ENCODE measurements at regions not wholly inside any gene's neighbourhood (a gene's known extent, or its start where the extent isn't known, plus 50 kb on each side); places are given as distances from the start of the nearest gene placed in this dataset.
"Not testable (repeated sequence)": the region's sequence is repeated elsewhere in the genome, so short reads cannot be mapped to it uniquely, and the experiment has no call there.

DNA sequence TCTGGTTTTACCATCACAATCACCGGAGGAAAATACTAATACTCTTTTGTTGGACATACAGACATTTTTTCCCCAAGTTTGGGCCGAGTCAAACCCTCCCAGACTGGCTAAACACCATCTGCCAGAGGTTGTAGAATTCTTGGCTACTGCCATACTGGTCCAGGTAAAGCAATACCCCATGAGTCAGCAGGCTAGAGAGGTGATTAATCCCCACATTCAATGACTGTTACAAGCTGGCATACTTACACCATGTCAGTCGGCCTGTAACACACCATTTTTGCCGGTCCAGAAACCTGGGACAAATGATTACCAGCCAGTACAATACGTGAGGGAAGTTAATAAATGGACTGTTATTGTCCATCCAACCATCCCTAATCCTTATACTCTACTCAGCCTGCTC lies 923.9 kb upstream of the AMELY start:
- in situ Hi-C loops (cut with MboI; ENCODE audit: low sequenced_read_pairs, unreplicated experiment) = no loop called here
- no peak for DNase-seq (ENCODE audit: low spot score)
- TF ChIP-seq, protein P1, sequence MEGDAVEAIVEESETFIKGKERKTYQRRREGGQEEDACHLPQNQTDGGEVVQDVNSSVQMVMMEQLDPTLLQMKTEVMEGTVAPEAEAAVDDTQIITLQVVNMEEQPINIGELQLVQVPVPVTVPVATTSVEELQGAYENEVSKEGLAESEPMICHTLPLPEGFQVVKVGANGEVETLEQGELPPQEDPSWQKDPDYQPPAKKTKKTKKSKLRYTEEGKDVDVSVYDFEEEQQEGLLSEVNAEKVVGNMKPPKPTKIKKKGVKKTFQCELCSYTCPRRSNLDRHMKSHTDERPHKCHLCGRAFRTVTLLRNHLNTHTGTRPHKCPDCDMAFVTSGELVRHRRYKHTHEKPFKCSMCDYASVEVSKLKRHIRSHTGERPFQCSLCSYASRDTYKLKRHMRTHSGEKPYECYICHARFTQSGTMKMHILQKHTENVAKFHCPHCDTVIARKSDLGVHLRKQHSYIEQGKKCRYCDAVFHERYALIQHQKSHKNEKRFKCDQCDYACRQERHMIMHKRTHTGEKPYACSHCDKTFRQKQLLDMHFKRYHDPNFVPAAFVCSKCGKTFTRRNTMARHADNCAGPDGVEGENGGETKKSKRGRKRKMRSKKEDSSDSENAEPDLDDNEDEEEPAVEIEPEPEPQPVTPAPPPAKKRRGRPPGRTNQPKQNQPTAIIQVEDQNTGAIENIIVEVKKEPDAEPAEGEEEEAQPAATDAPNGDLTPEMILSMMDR (IDR thresholded peaks at IDR 0.05; ENCODE audit: borderline replicate concordance, control extremely low read depth, extremely low read depth, insufficient read depth, missing control alignments) = no peak

DNA sequence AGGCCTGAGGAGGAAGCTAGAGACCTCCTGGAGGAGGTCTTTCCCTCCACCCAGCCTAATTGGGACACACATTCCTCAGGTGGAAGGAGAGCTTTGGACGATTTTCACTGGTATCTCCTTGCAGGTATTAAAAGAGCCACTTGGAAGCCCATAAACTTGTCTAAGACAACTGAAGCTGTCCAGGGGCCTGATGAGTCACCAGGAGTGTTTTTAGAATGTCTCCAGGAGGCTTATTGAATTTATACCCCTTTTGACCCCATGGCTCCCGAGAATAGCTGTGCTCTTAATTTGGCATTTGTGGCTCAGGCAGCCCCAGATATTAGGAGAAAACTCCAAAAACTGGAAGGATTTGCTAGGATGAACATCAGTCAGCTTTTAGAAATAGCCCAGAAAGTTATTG lies 922.7 kb upstream of the AMELY start:
- in situ Hi-C loops (cut with MboI; ENCODE audit: low sequenced_read_pairs, unreplicated experiment) = no loop called here
- DNase-seq (ENCODE audit: low spot score) = no peak
- TF ChIP-seq, protein P1 (IDR thresholded peaks at IDR 0.05; ENCODE audit: borderline replicate concordance, control extremely low read depth, extremely low read depth, insufficient read depth, missing control alignments) = no peak

DNA sequence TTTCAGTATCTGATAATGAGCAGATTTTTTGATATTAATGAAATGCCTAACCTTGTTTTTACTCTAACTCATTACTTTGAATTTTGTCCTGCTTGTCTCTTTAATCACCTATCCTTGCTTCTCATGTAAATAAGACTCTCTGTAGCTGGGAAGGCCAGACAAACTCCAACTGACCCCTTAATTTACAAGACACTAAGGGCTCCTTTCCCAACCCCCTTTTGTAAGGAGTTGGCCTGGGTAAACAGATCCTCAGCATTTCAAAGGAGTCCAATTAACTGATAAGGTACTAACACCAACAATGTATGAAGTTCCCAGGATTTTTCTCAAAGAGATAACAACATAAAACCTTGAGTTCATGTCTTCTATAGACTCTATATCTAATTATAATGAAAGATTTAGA lies 919.3 kb upstream of the AMELY start:
- DNase-seq (ENCODE audit: low spot score); in situ Hi-C loops (cut with MboI; ENCODE audit: low sequenced_read_pairs, unreplicated experiment): not testable (repeated sequence)

DNA sequence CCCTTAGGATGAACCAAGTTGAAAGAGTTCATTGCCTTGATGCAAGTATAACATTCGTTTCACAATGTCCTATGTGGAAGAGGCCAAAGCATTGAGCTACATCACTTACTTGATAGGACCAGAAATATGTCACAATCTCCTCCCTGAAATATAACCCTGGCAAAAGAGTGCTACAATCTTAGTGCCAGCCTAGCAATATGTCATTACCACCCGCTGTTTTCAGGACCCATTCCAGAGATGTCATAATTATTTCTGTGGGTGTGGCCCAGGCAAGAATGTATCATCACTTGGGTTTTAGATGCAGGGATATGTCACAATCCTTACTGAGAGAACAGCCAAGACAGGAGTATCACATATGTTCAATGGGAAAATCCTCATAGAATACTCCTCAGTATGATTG lies 915.0 kb upstream of the AMELY start:
- TF ChIP-seq, protein P1 (IDR thresholded peaks at IDR 0.05; ENCODE audit: borderline replicate concordance, control extremely low read depth, extremely low read depth, insufficient read depth, missing control alignments) = no peak
- DNase-seq (ENCODE audit: low spot score) = no peak
- in situ Hi-C loops (cut with MboI; ENCODE audit: low sequenced_read_pairs, unreplicated experiment) = no loop called here

DNA sequence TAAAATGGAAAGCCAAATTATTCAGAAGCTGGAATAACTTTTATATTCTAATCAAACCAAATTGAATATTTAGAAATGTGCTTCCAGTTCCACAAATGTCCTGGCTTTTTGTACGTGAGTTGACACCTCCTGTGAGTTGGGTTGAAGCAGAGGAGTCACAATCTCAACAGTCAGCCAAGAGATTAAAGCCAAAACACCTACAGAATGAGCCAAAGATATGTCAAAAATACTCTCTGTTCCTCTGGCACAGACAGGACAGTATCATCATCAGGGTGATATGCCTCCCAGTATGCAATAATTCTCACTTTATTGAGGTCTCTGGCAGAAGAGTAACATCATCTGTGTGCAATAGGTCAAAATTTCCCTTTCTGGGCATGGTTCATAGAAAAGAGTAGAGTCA lies 914.3 kb upstream of the AMELY start:
- in situ Hi-C loops (cut with MboI; ENCODE audit: low sequenced_read_pairs, unreplicated experiment) = no loop called here
- TF ChIP-seq, protein P1 (IDR thresholded peaks at IDR 0.05; ENCODE audit: borderline replicate concordance, control extremely low read depth, extremely low read depth, insufficient read depth, missing control alignments) = no peak
- DNase-seq (ENCODE audit: low spot score) = no peak

DNA sequence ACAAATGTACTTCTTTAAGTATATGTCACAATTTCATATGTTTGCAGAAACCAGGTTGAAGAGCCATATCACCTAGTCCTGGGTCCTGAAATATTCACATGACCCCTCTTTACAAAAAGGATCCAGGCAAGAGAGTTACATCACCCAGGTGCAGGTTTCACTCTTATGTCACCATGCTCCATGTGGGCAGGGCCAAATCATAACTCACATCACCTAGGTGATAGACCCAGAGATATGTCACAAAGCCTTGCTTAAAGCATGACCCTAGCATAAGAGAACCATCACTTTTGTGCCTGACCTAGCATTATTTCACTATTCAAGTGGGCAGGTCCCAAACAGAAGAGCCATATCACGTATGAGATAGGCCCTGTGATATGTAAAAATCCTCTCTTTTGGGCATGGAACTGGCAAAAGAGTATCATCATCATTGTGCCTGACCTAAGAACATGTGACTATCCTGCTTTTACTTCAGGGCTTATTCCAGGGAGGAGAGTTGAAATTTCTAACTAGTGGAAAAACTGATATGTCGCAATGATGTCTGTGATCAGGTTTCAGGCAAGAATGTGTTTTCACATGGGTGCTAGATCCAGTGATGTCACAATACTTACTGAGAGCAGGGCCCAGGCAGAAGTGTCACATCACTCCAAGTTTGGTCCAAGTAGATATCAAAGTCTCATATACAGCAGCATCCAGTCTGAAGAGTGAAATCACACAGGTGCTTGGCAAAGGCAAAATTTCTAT lies 909.9 kb upstream of the AMELY start:
- TF ChIP-seq, protein P1 (IDR thresholded peaks at IDR 0.05; ENCODE audit: borderline replicate concordance, control extremely low read depth, extremely low read depth, insufficient read depth, missing control alignments) = no peak
- DNase-seq (ENCODE audit: low spot score) = no peak
- in situ Hi-C loops (cut with MboI; ENCODE audit: low sequenced_read_pairs, unreplicated experiment) = no loop called here

DNA sequence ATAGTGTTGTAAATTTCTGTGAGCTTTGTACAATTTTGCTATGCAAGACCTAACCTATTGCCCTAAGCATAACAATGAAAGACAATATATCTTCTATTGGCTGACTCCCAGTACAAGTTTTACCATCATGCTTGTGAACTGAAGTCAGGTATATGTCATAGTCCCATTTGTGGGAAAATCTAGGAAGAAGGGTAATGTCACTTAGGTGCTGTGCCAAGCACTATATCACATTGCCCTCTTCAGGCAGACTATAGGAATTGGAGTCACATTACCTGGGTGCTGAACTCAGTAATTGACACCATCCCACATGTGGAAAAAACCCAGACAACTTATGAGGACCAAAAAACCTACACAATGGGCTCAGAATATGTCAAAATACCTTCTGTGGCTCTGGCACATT lies 907.4 kb upstream of the AMELY start:
- DNase-seq (ENCODE audit: low spot score) = no peak
- in situ Hi-C loops (cut with MboI; ENCODE audit: low sequenced_read_pairs, unreplicated experiment) = no loop called here
- TF ChIP-seq, protein P1 (IDR thresholded peaks at IDR 0.05; ENCODE audit: borderline replicate concordance, control extremely low read depth, extremely low read depth, insufficient read depth, missing control alignments) = no peak

Data from GM13976 (cell line).